Epidermal melanocyte (primary cell): ENCODE measurements at regions not wholly inside any gene's neighbourhood (a gene's known extent, or its start where the extent isn't known, plus 50 kb on each side); places are given as distances from the start of the nearest gene placed in this dataset.
A peak's percentile ranks its signal among the peaks of the same experiment; 100 is the strongest.
"Not testable (repeated sequence)": the region's sequence is repeated elsewhere in the genome, so short reads cannot be mapped to it uniquely, and the experiment has no call there.

Source experiments
- DNase-seq: peaks from one replicate; pipeline ENCODE4 v3.0.0; 2011; ENCODE audit warnings: low spot score; ENCODE audit not compliant: insufficient read length

DNA sequence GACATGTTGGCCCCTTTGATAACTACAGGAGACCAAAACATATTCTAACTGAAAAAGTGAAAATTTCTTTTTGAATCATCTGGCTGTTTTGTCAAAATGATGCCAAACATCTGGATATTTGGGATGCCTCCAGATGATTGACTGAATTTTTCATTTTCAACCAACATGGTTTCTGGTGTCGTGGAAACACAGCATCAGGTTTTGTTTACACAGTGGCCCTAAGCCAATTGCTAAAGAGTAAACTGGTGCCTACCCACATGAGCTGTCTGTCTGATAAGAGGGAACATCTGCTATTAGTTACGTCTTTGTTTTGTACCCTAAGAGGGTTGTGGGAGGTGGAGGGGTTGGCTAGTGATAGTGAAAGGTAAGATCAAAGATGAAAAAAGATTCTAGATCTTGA, 204.8 kb downstream of the KCNK2 start:
- no peak for DNase-seq

DNA sequence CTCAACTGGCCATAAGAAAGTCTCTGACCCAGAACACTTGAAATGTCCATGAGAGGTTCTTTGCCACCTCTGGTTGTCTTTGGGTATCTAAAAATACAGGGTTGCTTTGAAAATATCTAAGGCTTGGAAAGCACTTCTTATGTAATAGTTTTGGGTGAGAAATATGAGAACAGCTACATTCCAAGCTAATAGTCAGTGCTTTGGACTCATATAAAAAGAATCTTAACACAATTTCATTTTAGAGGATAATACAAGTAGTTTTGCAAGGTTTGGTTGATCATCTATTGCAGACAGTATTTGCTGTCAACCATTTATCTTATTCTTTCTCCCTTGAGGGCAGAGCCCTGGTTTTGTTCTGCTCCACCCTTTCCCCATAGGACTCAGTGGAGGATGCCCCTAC, 207.5 kb downstream of the KCNK2 start:
- no peak for DNase-seq

DNA sequence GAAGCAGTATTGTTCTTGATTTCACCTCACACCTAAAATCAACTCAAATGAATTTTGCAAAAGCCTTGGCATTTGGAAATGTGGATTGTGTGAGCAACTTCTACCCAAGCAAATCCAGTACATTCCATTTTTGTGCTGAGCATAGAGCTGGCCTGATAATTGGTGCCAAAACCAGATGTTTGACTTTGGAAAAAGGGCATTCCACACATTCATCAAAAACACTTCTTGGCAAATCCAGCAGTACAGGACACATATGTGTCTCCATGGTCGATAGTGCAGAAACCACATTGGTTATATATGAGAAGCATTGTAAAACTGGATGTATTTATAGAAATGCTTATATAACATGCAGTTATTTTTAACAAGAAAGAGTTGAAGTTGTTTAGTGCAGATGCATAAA, 210.4 kb downstream of the KCNK2 start:
- no peak for DNase-seq

DNA sequence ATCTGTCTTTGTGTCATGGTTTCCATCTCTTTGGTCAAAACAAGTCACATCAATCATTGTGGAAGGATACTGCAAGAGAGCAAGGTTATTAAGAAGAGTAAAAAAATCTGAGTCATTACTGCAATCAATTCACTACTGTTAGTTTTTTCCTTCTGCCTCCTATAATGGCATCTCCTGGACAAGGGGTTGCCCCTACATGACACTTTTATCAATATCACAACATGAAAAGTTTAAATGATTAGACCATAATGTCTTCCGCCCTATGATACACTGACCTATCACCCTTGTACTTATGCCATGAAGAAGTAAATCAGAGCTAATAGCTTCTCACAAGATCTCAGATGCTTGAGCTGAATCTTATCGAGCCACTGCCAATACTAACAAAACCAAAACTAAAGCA, 223.9 kb downstream of the KCNK2 start:
- no peak for DNase-seq

DNA sequence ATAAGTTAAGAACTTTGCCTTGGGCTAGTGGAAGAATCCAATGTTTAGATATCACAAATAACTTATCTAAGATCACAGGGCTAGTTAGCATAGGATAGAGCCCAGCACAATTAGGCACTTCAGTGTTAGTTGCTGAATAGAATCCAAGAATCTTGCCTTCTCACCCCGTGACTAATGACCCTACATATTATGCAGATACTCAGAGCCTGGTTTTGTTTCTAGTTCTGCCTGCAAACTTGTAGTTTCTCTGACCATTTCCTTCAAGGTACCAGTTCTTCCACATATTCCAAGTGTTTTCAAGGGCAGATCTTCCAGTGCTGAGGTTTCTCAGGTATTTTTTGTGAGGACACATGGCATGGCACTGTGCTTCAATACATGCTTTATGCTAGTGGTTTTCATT, 239.3 kb downstream of the KCNK2 start:
- peak; percentile 50 for DNase-seq

DNA sequence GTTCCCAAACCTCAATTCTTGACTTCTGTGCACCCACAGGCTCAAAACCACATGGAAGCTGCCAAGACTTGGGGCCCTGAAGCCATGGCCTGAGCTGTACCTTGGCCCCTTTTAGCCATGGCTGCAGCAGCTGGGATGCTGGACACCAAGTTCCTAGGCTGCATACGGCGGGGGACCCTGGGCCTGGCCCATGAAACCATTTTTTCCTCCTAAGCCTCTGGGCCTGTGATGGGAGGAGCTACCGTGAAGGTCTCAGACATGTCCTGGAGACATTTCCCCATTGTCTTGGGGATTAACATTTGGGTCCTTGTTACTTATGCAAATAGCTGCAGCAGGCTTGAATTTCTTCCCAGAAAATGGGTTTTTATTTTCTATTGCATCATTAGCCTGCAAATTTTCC, 241.5 kb downstream of the KCNK2 start:
- DNase-seq: not testable (repeated sequence)

DNA sequence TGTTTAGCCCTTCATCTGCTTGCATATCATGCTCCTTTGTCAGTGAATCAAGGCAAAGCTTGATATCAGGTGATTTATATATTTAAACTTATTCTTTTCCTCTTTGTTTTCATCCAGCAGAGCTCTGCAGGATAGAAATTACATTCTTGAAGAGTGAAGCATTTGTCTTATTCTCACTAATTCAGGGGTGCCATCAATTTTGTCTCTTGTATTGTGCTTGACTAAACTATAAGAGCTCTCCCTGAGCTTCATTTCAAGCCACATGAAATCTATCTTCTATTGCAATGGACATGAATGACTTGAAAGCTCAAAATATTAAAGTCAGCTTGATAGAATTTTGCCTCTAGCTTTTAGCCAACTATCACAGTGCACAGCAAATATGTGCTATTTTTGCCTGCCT, 236.7 kb upstream of the KCTD3 start:
- no peak for DNase-seq

DNA sequence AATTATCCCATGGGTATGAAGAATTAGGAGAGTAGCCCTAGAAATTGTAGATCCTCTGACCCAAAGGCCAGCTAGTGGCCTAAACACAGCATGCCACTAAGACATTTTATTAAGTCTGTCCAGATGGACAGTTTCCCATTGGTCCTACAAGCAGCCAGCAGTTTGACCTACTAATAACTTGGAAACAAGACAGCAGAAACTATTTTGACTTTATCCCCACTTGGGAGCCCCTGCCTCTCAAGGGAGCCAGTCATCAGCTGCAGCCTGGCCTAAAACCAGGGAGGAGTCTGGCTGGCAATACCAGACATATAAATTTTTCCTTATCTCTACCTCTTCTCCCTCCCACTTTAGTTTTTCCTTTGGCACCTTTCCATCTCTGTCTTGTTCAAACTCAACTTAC, 222.6 kb upstream of the KCTD3 start:
- no peak for DNase-seq

DNA sequence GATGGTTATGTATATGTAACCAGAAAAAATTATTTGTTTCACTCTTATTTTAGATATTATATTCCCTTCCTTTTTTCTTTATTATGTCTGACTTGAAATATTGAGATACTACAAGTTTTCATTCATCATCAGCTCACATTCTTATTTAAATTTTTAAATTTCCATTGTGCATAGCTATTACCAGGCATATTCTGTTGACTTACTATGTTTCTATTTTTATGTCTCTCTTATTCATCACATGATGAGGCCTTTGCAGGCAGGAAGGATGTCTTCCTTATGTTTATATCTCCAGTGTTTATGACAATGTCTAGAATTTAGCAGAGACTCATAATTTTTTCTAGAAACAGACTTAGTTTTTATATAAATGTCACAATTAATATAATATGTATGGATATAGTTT, 221.9 kb upstream of the KCTD3 start:
- no peak for DNase-seq

DNA sequence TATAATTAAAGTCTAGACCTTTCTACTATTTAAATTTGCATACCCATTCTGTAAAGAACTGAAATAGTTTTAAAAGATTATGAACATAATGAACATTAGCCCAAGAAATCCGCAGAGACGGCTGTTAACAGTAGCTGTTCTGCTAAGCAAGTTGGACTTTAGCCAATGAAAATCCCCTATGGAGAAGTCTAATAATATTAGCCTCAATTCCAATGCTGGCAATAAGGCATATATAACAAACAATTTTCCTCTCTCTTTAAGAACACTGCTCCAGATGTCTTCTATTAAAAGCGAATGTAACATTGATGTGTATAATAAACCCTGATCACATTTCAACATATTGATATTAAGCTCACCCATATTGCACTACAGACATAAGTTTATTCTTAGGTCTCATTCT, 221.3 kb upstream of the KCTD3 start:
- no peak for DNase-seq

DNA sequence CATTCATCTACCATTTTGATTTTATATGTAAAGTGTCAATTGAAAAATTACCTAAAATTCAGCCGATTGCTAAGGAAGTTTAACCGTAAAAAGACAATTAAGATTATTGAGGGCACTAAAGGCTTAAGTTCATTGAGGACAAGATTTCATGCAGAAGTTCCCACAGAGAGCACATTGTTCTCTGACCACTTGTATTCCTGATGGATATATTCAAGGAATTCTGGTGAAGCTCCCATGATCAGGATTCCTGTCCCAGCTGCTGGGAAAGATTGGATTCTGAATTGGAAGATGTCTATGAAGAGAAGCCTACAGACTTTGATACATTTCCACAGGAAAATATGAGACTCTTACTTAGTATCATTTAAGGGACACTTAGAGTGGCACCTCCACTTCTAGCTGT, 209.2 kb upstream of the KCTD3 start:
- DNase-seq: peak; percentile 18

DNA sequence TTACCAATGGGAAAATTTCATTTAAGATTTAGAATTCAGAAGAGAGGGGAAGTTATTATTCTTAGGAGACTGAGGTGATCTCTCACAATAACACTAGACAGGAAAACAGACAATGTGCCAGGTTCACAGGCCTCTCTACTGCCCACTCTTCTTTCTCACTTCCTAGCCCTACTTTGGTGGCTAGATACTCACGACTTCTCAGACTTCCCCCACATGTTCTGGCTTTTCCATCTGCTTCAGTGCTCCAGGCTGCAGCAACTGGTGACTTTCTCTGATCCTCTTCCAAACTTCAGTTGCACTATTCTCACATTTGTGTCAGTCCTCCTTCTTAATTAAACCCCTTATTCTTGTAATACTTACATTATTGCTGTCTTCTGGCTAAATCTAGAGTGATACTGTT, 208.7 kb upstream of the KCTD3 start:
- no peak for DNase-seq

DNA sequence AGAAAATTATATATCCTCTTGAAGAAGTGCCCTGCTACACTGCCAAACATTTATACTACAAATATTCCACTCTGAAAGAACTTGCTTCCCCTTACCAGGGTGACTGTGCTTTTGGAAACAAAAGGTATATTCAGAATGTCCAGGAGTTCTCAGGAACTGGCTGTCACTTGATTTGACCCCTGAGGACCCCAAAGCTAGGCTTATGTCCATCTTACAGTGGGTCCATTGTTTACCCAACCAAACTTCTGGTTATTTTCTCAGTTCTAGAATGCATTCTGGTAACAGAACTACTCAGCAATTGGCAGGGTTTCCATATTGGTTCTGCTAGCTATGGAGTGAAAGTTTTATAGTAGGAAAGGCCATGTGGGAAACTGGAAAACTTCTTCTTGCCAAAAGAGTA, 207.1 kb upstream of the KCTD3 start:
- DNase-seq: no peak

DNA sequence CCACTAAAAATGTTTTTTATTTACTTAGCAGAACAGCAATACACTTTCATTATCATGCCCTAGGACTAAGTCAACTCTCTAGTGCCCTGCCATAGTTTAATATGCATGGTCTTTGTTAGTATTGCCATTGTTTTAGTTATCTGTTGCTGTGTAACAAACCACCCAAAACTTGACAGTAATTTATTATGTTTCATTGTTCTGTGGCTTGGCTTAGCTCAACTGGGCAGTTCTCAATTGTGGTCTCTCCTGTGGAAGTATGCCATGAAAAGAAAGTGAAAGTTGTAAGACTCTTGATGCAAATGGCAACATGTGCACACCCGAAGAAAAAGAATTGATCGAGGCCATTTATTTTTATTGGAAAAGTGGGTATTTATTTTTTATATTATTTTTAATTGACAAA, 206.3 kb upstream of the KCTD3 start:
- no peak for DNase-seq

DNA sequence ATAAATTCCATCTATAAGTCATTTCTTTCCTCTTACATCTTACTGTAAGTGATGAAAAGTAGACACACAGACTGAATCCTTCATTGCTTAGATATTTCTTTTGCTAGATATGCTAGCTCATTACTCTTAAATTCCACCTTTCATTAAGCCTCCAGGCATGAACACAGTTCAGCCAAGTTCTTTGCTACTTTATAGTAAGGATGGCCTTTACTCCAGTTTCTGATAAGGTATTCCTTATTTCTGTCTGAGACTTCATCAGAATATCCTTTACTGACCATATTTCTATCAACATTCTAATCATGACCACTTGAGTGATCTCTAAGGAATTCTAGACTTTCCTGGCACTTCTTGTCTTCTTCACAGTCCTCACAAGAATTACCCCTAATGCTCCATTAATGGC, 191.7 kb upstream of the KCTD3 start:
- DNase-seq: no peak

DNA sequence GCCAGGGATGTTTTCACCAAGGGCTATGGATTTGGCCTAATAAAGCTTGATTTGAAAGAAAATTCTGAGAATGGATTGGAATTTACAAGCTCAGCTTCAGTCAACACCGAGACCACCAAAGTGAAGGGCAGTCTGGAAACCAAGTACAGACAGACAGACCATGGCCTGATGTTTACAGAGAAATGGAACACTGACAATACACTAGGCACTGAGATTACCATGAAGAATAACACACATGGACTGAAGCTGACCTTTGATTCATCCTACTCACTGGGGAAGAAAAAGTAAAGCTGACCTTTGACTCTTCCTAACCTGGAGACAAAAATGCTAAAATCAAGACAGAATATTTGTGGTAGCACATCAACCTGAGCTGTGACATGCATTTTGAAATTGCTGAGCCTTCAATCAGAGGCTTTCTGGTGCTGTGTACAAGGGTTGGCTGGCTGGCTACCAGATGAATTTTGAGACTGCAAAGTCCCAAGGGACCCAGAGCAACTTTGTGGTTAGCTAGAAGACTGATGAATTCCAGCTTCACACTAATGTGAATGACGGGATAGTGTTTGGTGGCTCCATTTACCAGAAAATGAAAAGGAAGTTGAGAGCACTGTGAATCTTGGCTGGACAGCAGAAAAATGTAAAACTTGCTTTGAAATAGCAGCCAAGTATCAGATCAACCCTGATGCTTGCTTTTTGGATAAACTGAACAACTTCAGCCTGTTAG, 190.4 kb upstream of the KCTD3 start:
- DNase-seq: no peak

DNA sequence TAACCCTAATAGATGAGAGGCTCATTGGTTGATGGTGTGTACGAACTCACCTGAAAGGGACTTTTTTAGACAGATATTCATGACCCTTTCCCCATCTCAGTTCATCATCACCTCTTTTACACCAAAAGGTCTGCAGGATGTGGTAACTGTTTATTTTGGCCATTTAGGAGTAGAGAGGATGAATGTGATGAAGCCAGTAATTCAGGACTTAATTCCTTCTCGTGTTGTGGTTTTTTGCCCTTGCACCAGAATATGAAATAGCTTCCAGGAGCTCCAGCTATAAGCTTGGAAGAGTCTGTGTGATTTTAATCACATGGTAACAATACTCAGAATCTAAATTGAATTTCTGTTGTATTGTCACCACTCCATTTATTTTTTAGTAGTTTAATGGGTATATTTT, 189.4 kb upstream of the KCTD3 start:
- DNase-seq: no peak

DNA sequence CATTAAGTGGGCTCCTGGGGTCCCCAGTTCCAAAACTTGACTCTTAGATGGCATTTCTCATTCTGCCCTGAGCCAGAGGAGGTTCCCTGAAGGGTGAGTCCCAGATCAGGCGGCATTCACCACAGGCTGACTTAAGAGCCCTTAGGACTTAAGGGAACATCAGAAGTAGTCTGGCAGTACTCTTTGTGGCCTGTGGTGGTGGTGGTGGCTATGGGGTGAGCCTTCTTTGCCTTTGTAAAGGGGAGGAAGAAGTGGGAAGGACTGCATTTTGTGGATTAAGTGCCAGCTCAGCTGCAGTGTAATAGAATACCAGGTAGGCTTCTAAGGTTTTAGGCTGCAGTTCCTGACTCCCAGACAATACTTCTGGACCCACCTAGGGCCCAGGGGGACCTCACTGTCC, 186.5 kb upstream of the KCTD3 start:
- no peak for DNase-seq

DNA sequence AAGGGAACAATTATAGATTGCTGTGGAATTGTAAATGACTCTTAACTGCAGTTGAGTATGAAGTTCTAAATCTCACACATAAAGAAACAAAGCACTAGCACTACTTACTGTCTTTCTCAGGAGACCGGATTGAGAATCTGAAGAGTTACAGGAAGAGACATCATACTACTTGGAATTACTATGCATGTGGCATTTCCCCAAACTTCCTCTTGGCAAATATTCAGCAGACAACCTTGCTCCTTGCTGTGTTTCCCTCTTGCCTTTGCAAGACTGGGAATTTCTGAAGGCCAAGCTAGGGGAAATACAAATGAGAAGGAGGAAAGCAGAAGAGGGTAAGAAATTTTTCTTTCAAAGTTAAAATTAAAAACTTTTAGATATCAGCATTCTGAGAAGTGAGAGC, 173.6 kb upstream of the KCTD3 start:
- DNase-seq: no peak

DNA sequence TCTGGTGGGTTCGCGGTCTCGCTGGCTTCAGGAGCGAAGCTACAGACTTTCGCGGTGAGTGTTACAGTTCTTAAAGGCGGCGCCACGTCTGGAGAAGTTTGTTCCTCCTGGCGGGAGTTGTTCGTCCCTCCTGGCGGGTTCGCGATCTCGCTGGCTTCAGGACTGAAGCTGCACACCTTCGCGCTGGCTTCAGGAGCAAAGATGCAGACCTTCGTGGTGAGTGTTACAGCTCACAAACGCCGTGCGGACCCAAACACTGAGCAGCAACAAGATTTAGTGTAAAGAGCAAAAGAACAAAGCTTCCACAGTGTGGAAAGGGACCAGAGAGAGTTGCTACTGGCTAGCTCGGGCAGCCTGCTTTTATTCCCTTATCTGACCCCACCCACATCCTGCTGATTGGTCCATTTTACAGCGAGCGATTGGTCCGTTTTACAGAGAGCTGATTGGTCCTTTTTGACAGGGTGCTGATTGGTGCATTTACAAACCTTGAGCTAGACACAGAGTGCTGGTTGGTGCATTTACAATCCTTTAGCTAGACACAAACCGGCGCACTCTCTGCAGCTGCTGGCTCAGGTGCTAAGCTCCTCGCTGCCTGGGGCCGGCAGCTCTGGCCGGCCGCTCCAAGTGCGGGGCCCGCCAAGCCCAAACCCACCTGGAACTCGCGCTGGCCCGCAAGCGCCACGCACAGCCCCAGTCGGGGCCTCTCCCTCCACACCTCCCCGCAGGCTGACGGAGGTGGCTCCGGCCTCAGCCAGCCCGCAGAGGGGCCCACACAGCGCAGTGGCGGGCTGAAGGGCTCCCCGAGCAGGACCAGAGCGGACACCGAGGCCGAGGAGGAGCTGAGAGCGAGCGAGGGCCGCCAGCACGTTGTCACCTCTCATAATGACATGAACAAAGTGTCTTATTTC, 172.8 kb upstream of the KCTD3 start:
- no peak for DNase-seq

DNA sequence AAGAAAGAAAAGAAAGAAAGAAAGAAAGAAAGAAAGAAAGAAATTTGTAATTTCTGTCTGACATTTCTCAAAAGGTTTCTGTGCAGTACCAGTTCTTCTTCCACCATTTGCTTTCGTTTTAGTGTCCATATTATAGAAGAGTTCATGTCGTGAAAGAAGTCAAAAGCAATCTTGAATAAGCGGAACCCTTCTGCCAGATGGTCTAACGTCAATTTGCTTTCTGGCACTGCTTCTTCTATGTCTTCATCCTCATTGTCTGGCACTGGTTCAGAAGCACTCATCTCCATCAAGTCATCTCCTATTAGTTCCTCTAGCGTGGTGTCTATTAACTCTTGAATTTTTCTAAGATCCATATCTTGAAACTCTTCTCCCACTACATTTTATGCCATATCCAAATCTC, 170.0 kb upstream of the KCTD3 start:
- no peak for DNase-seq

DNA sequence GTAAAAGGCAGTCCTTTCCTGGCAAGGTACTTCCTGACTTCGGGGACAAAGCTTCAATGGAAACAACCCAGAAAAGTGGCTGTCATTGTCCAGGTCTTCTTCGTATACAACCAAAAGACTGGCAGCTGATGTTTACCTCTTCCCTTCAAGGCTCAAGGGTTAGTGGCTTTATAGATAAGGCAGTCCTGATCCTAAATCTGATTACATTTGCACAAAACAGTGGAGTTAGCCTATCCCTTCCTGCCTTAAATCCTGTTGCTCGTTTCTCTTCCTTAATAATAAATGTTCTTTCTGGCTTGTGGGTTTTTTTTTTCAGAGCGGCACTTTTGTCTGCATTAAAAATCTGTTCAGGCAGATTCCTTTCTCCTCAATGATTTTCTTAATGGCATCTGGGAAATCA, 169.3 kb upstream of the KCTD3 start:
- no peak for DNase-seq

DNA sequence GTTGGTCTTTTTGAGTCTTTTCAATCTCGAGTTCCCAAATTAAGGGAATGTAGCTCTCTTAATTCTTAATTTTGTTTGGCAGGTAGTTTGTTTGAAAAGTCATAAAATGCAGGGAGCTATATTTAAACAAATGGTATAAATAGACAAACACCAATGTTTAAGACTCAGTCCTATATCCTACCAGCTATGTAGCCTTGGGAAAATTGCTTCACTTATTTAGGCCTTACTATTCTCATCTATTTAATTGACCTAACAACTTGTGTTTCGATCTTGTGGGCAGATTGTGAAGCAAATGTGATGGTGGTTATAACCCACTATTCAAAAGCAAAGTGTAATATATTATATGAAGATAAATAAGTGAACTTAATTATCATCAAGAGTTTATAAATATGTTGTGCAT, 167.3 kb upstream of the KCTD3 start:
- no peak for DNase-seq
